ENCODE measurements at regions not wholly inside any gene's neighbourhood (a gene's known extent, or its start where the extent isn't known, plus 50 kb on each side); places are given as distances from the start of the nearest gene placed in this dataset.

- no peak for DNase-seq
Observed at GRCh38 chr3:193851941-193852674, 259.1 kb downstream of the OPA1 start.

GRCh38 chr3:193852901-193853300 lies 259.9 kb downstream of the OPA1 start:
- no peak for DNase-seq

- no peak for DNase-seq
Observed at GRCh38 chr3:193853511-193854219, 260.7 kb downstream of the OPA1 start.

GRCh38 chr3:193857996-193858395 lies 265.0 kb downstream of the OPA1 start:
- DNase-seq = no peak

- no peak for DNase-seq
Observed at GRCh38 chr3:193859195-193859594, 266.2 kb downstream of the OPA1 start.

GRCh38 chr3:193861012-193861411 lies 268.0 kb downstream of the OPA1 start:
- DNase-seq = no peak

- DNase-seq = no peak
Observed at GRCh38 chr3:193862843-193863242, 269.8 kb downstream of the OPA1 start.

GRCh38 chr3:193863657-193864357 lies 270.8 kb downstream of the OPA1 start:
- no peak for DNase-seq

- no peak for DNase-seq
Observed at GRCh38 chr3:193865339-193865738, 270.6 kb upstream of the HES1 start.

- DNase-seq = no peak
Observed at GRCh38 chr3:193865896-193866480, 270.0 kb upstream of the HES1 start.

GRCh38 chr3:193868590-193868989 lies 267.4 kb upstream of the HES1 start:
- no peak for DNase-seq

GRCh38 chr3:193869221-193870201 lies 266.4 kb upstream of the HES1 start:
- DNase-seq = no peak

GRCh38 chr3:193870376-193871219 lies 265.4 kb upstream of the HES1 start:
- no peak for DNase-seq

GRCh38 chr3:193871220-193871485 lies 264.8 kb upstream of the HES1 start:
- no peak for DNase-seq

GRCh38 chr3:193872265-193872753 lies 263.6 kb upstream of the HES1 start:
- no peak for DNase-seq

- DNase-seq = no peak
Observed at GRCh38 chr3:193873426-193874201, 262.3 kb upstream of the HES1 start.

- DNase-seq = no peak
Observed at GRCh38 chr3:193874512-193874911, 261.4 kb upstream of the HES1 start.

- no peak for DNase-seq
Observed at GRCh38 chr3:193874997-193875593, 260.9 kb upstream of the HES1 start.

- DNase-seq = no peak
Observed at GRCh38 chr3:193875601-193876321, 260.2 kb upstream of the HES1 start.
